ENCODE measurements at regions not wholly inside any gene's neighbourhood (a gene's known extent, or its start where the extent isn't known, plus 50 kb on each side); places are given as distances from the start of the nearest gene placed in this dataset.

DNA sequence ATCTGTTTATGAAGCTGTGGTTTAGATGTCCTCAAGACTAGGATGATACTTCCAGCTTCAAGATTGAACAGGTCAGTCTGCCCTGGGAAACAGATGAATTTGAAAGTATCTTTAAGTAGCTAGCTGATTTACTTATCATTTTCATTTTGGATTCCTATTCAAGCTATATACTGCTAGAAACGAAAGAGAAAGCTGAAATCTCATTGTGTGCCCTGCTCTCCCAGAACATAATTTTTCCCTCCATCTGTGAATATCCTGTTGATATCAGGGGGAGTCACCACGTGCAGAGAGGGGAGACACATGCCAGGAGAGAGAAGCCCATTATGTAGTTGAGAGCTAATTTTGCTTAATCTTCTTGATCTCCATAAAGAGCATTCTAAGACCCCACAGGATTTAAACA, 439.1 kb downstream of the NR2F1-AS1 start:
- WGBS (ENCODE audit: insufficient coverage), result no CpG with 5 or more reads among the region's 2 CpGs
- Histone ChIP-seq H3K9me3 (ENCODE audit: control extremely low read depth in 1 of 3, control insufficient read depth in 2 of 3, insufficient read depth in 1 of 3, low read length in 2 of 3) (peaks cover 0 to 5% (median 0%) of the 10 kb centered on the region in 3 donors), H3K4me3 (ENCODE audit: control extremely low read depth in 1 of 5, extremely low read depth in 1 of 5, insufficient read depth in 1 of 5, low read depth in 2 of 5, low read length in 4 of 5) (no peak overlapping the region), H3K27me3 (replicated peaks in 1 of 4; ENCODE audit: control extremely low read depth in 1 of 4, control insufficient read depth in 3 of 4, insufficient read depth in 4 of 4, low read length in 3 of 4) (no peaks in the 10 kb centered on the region), H3K36me3 (replicated peaks in 1 of 2; ENCODE audit: control extremely low read depth in 1 of 2, control insufficient read depth in 1 of 2, extremely low read depth in 1 of 2, insufficient read depth in 2 of 2, low read length in 1 of 2) (no peaks in the 10 kb centered on the region), H3K79me2 (ENCODE audit: control insufficient read depth, insufficient read depth, low read length) (no peaks in the 10 kb centered on the region), H3K9ac (ENCODE audit: low read length) (no peak overlapping the region), H3K4me2 (replicated peaks; ENCODE audit: low read depth, low read length, poor library complexity, severe bottlenecking) (no peak overlapping the region), H4K20me1 (ENCODE audit: control insufficient read depth, insufficient read depth, low read length, poor library complexity, severe bottlenecking) (no peaks in the 10 kb centered on the region), H2AFZ (ENCODE audit: insufficient read depth, low read depth, low read length, poor library complexity, severe bottlenecking) (no peak overlapping the region), H3K27ac (ENCODE audit: low read length in 2 of 2) (no peak overlapping the region), H3K4me1 (ENCODE audit: control insufficient read depth in 2 of 2, insufficient read depth in 2 of 2, low read length in 2 of 2) (no peaks in the 10 kb centered on the region)
- intact Hi-C loops (cut with micrococcal nuclease), result no loop called here
- ATAC-seq (ENCODE audit: low read depth), result no peak
- no peaks in the 10 kb centered on the region for H3K4me1 Mint-ChIP-seq
- CTCF ChIA-PET, result interaction anchor here (0.5 kb wide), 1 partner anchor 573 kb away, joined by 3 read pairs; no protein-coding TSS in a partner anchor
- TF ChIP-seq, protein P1, sequence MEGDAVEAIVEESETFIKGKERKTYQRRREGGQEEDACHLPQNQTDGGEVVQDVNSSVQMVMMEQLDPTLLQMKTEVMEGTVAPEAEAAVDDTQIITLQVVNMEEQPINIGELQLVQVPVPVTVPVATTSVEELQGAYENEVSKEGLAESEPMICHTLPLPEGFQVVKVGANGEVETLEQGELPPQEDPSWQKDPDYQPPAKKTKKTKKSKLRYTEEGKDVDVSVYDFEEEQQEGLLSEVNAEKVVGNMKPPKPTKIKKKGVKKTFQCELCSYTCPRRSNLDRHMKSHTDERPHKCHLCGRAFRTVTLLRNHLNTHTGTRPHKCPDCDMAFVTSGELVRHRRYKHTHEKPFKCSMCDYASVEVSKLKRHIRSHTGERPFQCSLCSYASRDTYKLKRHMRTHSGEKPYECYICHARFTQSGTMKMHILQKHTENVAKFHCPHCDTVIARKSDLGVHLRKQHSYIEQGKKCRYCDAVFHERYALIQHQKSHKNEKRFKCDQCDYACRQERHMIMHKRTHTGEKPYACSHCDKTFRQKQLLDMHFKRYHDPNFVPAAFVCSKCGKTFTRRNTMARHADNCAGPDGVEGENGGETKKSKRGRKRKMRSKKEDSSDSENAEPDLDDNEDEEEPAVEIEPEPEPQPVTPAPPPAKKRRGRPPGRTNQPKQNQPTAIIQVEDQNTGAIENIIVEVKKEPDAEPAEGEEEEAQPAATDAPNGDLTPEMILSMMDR (IDR thresholded peaks at IDR 0.05), result no peak
- TF ChIP-seq EZH2 (IDR thresholded peaks at IDR 0.05; ENCODE audit: borderline replicate concordance, insufficient read depth, low read depth, low read length, poor library complexity, severe bottlenecking), result no peak
- no peaks in the 10 kb centered on the region for H3K27me3 Mint-ChIP-seq
- peaks cover 6% of the 10 kb centered on the region for H3K9me3 Mint-ChIP-seq (ENCODE audit: insufficient read depth)
- no peak for DNase-seq
- no peak overlapping the region for H3K4me3 Mint-ChIP-seq
- POLR2A ChIA-PET, result no interaction called here
- H3K27ac Mint-ChIP-seq, result no peak overlapping the region

DNA sequence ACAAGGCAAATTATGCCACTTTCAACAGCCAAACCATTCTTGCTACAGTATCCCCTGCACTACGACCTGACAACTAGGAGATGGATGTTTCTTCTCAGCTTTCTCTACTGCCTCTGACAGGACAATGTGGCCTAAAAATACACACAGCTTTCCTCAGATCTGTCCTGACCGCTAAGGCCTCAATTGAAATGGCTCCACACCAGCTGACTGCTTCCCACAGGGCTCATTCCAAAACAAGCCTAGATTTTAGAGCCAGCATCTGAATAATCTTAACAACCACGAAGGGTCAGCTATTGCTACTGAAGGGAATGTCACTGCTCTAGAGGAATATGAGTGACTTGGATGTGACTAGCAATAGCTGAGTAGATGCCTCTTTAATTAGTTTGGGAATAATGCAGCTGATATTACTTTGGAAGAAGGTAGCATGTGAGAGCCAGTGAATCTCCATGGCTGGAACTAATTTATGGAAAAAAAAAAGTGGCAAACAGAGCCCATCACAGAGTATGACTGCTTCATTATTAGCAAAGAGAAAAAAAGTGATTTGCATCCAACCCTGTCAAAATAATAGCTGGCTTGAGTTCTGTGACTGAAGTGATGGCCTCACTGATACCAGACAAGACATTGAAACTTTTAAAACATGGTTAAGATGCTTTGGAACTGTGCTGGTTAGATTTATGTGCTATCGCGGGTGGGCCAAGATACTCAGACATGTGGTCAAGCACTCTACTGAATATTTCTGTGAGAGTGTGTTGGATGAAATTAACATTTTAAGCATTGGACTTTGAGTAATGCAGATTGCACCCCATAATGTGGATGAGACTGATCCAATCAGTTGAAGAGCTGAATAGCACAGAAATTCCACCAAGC, 450.2 kb downstream of the NR2F1-AS1 start:
- Mint-ChIP-seq H3K4me1 (no peaks in the 10 kb centered on the region), H3K9me3 (ENCODE audit: insufficient read depth) (peaks cover 3% of the 10 kb centered on the region), H3K4me3 (no peak overlapping the region), H3K27ac (no peak overlapping the region), H3K27me3 (no peaks in the 10 kb centered on the region)
- TF ChIP-seq, protein P1 (IDR thresholded peaks at IDR 0.05), result no peak
- Histone ChIP-seq H2AFZ (ENCODE audit: insufficient read depth, low read depth, low read length, poor library complexity, severe bottlenecking) (no peak overlapping the region), H3K9me3 (ENCODE audit: control extremely low read depth in 1 of 3, control insufficient read depth in 2 of 3, insufficient read depth in 1 of 3, low read length in 2 of 3) (no peaks in the 10 kb centered on the region), H3K9ac (ENCODE audit: low read length) (no peak overlapping the region), H3K79me2 (ENCODE audit: control insufficient read depth, insufficient read depth, low read length) (no peaks in the 10 kb centered on the region), H3K4me3 (ENCODE audit: control extremely low read depth in 1 of 5, extremely low read depth in 1 of 5, insufficient read depth in 1 of 5, low read depth in 2 of 5, low read length in 4 of 5) (no peak overlapping the region), H3K27me3 (replicated peaks in 1 of 4; ENCODE audit: control extremely low read depth in 1 of 4, control insufficient read depth in 3 of 4, insufficient read depth in 4 of 4, low read length in 3 of 4) (no peaks in the 10 kb centered on the region), H3K36me3 (replicated peaks in 1 of 2; ENCODE audit: control extremely low read depth in 1 of 2, control insufficient read depth in 1 of 2, extremely low read depth in 1 of 2, insufficient read depth in 2 of 2, low read length in 1 of 2) (no peaks in the 10 kb centered on the region), H3K4me1 (ENCODE audit: control insufficient read depth in 2 of 2, insufficient read depth in 2 of 2, low read length in 2 of 2) (no peaks in the 10 kb centered on the region), H4K20me1 (ENCODE audit: control insufficient read depth, insufficient read depth, low read length, poor library complexity, severe bottlenecking) (no peaks in the 10 kb centered on the region), H3K27ac (ENCODE audit: low read length in 2 of 2) (no peak overlapping the region), H3K4me2 (replicated peaks; ENCODE audit: low read depth, low read length, poor library complexity, severe bottlenecking) (no peak overlapping the region)
- ChIA-PET POLR2A (no interaction called here), CTCF (no interaction called here)
- WGBS (ENCODE audit: insufficient coverage), result 54% methylated on average over 5 of the region's 5 CpGs
- ATAC-seq (ENCODE audit: low read depth) (no peak), DNase-seq (no peak)
- intact Hi-C loops (cut with micrococcal nuclease), result no loop called here

Data from B cell (primary cell).